ENCODE measurements at regions not wholly inside any gene's neighbourhood (a gene's known extent, or its start where the extent isn't known, plus 50 kb on each side); places are given as distances from the start of the nearest gene placed in this dataset.
A peak's percentile ranks its signal among the peaks of the same experiment; 100 is the strongest.

GRCh38 chr9:28051559-28052503 lies 478.6 kb upstream of the C9orf72 start:
- intact Hi-C loops (cut with DNase I), result no loop called here
- TF ChIP-seq POLR2A (IDR thresholded peaks at IDR 0.05) (peak in 1 of 2 donors; percentile 12), CTCF (IDR thresholded peaks at IDR 0.05) (no peak)
- DNase-seq, result no peak
- H3K36me3 ChIP-seq, result no peaks in the 10 kb centered on the region
- H3K27me3 ChIP-seq, result no peaks in the 10 kb centered on the region
- peak overlapping the region; percentile 8 to 63 (median 17) for H3K27ac ChIP-seq
- WGBS, 2 donors, result 78 to 79% methylated on average over 5 of the region's 5 CpGs
- no peak overlapping the region for H3K4me3 ChIP-seq (replicated peaks in 1 of 3)
- H3K4me1 ChIP-seq, result peaks cover 0 to 14% of the 10 kb centered on the region in 2 donors
- no peaks in the 10 kb centered on the region for H3K9me3 ChIP-seq

- Histone ChIP-seq H3K27me3 (no peaks in the 10 kb centered on the region), H3K9me3 (no peaks in the 10 kb centered on the region), H3K4me1 (peaks cover 0 to 14% of the 10 kb centered on the region in 2 donors), H3K27ac (no peak overlapping the region), H3K4me3 (replicated peaks in 1 of 3) (no peak overlapping the region), H3K36me3 (no peaks in the 10 kb centered on the region)
- TF ChIP-seq CTCF (IDR thresholded peaks at IDR 0.05) (no peak), POLR2A (IDR thresholded peaks at IDR 0.05) (no peak)
- no peak for DNase-seq
- 44 to 65% methylated on average over 7 of the region's 7 CpGs for WGBS, 2 donors
- intact Hi-C loops (cut with DNase I), result no loop called here
Observed at GRCh38 chr9:28053096-28053777, 480.0 kb upstream of the C9orf72 start.

GRCh38 chr9:28056006-28056405 lies 482.7 kb upstream of the C9orf72 start:
- no peak for DNase-seq
- H3K27ac ChIP-seq, result no peak overlapping the region
- no peaks in the 10 kb centered on the region for H3K9me3 ChIP-seq
- intact Hi-C loops (cut with DNase I), result no loop called here
- no peak for TF ChIP-seq POLR2A (IDR thresholded peaks at IDR 0.05)
- TF ChIP-seq CTCF (IDR thresholded peaks at IDR 0.05), result no peak
- no peaks in the 10 kb centered on the region for H3K36me3 ChIP-seq
- H3K4me1 ChIP-seq, result peaks cover 0 to 11% of the 10 kb centered on the region in 2 donors
- no peaks in the 10 kb centered on the region for H3K27me3 ChIP-seq
- WGBS, 2 donors, result 94% methylated on average over 10 of the region's 10 CpGs
- no peak overlapping the region for H3K4me3 ChIP-seq (replicated peaks in 1 of 3)

- intact Hi-C loops (cut with DNase I), result no loop called here
- no peak for TF ChIP-seq CTCF (IDR thresholded peaks at IDR 0.05)
- no peak for TF ChIP-seq POLR2A (IDR thresholded peaks at IDR 0.05)
- H3K4me3 ChIP-seq (replicated peaks in 1 of 3), result no peak overlapping the region
- WGBS, 2 donors, result 93 to 94% methylated on average over 1 of the region's 1 CpG
- H3K4me1 ChIP-seq, result peaks cover 0 to 6% of the 10 kb centered on the region in 2 donors
- no peaks in the 10 kb centered on the region for H3K9me3 ChIP-seq
- H3K27ac ChIP-seq, result no peak overlapping the region
- H3K36me3 ChIP-seq, result no peaks in the 10 kb centered on the region
- no peaks in the 10 kb centered on the region for H3K27me3 ChIP-seq
- no peak for DNase-seq
Observed at GRCh38 chr9:28056466-28056865, 483.2 kb upstream of the C9orf72 start.

- Histone ChIP-seq H3K4me1 (no peaks in the 10 kb centered on the region), H3K27ac (no peak overlapping the region)
Observed at GRCh38 chr9:28059192-28059591, 485.9 kb upstream of the C9orf72 start.

More at GRCh38 chr9:28059192-28059591, 485.9 kb upstream of the C9orf72 start:
- intact Hi-C loops (cut with DNase I), result no loop called here
- DNase-seq, result no peak
- Histone ChIP-seq H3K27me3 (no peaks in the 10 kb centered on the region), H3K36me3 (no peaks in the 10 kb centered on the region), H3K9me3 (no peaks in the 10 kb centered on the region), H3K4me3 (replicated peaks in 1 of 3) (no peak overlapping the region)
- 97% methylated on average over 8 of the region's 8 CpGs for WGBS, 2 donors
- TF ChIP-seq CTCF (IDR thresholded peaks at IDR 0.05) (no peak), POLR2A (IDR thresholded peaks at IDR 0.05) (no peak)

Measured in thyroid gland (tissue), 4 donors.